Ovary (tissue), 3 donors: ENCODE measurements at regions not wholly inside any gene's neighbourhood (a gene's known extent, or its start where the extent isn't known, plus 50 kb on each side); places are given as distances from the start of the nearest gene placed in this dataset.

Experiments
- EP300 ChIP-seq: sonication (generic); formaldehyde crosslinking; IDR thresholded peaks from one replicate; pipeline ENCODE4 v1.6.1; 2017; ENCODE audit warnings: antibody characterized with exemption
- POLR2A ChIP-seq: fragments of 450-650 bp; IDR thresholded peaks from one replicate; pipeline ENCODE4 v1.6.1; 2017; ENCODE audit warnings: antibody characterized with exemption, mild to moderate bottlenecking, moderate library complexity
- TF ChIP-seq, protein P1 (sequence below), 3 donors: fragments of 450-650 bp in 2 of 3; fragments of 200-600 bp in 1 of 3; IDR thresholded peaks; one replicate each; pipeline versions ENCODE4 v1.5.1 to v1.8.0; 2016 to 2022; ENCODE audit warnings: antibody characterized with exemption in 3 of 3, mild to moderate bottlenecking in 1 of 3
- donor health status: DM: no; HTN: no; CAD: no.

DNA sequence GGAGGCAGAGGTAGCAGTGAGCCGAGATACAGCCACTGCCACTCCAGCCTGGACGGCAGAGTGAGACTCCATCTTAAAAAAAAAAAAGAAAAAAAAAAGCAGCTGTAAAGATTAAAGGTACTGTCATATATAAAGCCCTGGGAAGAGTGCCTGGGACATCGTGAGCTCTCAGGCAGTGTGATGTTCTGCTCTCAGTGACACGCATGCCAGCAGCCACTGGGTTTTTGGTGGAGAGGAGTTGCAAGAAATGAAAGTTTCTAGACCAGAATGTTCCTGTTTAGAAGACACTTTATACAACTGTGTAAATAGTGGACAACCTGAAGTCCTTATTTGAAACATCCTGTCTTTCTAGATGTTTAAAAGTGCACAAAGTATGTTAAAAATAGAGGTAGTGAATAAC lies 213.2 kb downstream of the IRF8 start:
- TF ChIP-seq POLR2A, result no peak
- TF ChIP-seq, protein P1, sequence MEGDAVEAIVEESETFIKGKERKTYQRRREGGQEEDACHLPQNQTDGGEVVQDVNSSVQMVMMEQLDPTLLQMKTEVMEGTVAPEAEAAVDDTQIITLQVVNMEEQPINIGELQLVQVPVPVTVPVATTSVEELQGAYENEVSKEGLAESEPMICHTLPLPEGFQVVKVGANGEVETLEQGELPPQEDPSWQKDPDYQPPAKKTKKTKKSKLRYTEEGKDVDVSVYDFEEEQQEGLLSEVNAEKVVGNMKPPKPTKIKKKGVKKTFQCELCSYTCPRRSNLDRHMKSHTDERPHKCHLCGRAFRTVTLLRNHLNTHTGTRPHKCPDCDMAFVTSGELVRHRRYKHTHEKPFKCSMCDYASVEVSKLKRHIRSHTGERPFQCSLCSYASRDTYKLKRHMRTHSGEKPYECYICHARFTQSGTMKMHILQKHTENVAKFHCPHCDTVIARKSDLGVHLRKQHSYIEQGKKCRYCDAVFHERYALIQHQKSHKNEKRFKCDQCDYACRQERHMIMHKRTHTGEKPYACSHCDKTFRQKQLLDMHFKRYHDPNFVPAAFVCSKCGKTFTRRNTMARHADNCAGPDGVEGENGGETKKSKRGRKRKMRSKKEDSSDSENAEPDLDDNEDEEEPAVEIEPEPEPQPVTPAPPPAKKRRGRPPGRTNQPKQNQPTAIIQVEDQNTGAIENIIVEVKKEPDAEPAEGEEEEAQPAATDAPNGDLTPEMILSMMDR (IDR thresholded peaks at IDR 0.05), result no peak
- no peak for TF ChIP-seq EP300
